ENCODE measurements at regions not wholly inside any gene's neighbourhood (a gene's known extent, or its start where the extent isn't known, plus 50 kb on each side); places are given as distances from the start of the nearest gene placed in this dataset.

GRCh38 chr14:48113713-48114112 is 438.3 kb upstream of the MDGA2 start:
- Mint-ChIP-seq H3K4me1 (ENCODE audit: unreplicated experiment) (no peaks in the 10 kb centered on the region), H3K36me3 (ENCODE audit: low read depth, unreplicated experiment) (no peaks in the 10 kb centered on the region), H3K4me3 (ENCODE audit: unreplicated experiment) (no peak overlapping the region), H3K27ac (ENCODE audit: unreplicated experiment) (no peak overlapping the region), H3K9me3 (ENCODE audit: unreplicated experiment) (no peaks in the 10 kb centered on the region), H3K27me3 (ENCODE audit: unreplicated experiment) (no peaks in the 10 kb centered on the region)
- DNase-seq (ENCODE audit: low spot score): no peak
- no peak for TF ChIP-seq CTCF (IDR thresholded peaks at IDR 0.05; ENCODE audit: unreplicated experiment)

- no peak overlapping the region for H3K27ac Mint-ChIP-seq (ENCODE audit: unreplicated experiment)
- H3K4me3 Mint-ChIP-seq (ENCODE audit: unreplicated experiment): no peak overlapping the region
- H3K9me3 Mint-ChIP-seq (ENCODE audit: unreplicated experiment): no peaks in the 10 kb centered on the region
- no peaks in the 10 kb centered on the region for H3K36me3 Mint-ChIP-seq (ENCODE audit: low read depth, unreplicated experiment)
- no peak for TF ChIP-seq CTCF (IDR thresholded peaks at IDR 0.05; ENCODE audit: unreplicated experiment)
- H3K27me3 Mint-ChIP-seq (ENCODE audit: unreplicated experiment): no peaks in the 10 kb centered on the region
- DNase-seq (ENCODE audit: low spot score): no peak
- H3K4me1 Mint-ChIP-seq (ENCODE audit: unreplicated experiment): no peaks in the 10 kb centered on the region
Measured at GRCh38 chr14:48111151-48111550, 435.7 kb upstream of the MDGA2 start.

- Mint-ChIP-seq H3K4me1 (ENCODE audit: unreplicated experiment) (no peaks in the 10 kb centered on the region), H3K9me3 (ENCODE audit: unreplicated experiment) (no peaks in the 10 kb centered on the region), H3K4me3 (ENCODE audit: unreplicated experiment) (no peak overlapping the region), H3K27me3 (ENCODE audit: unreplicated experiment) (no peaks in the 10 kb centered on the region), H3K27ac (ENCODE audit: unreplicated experiment) (no peak overlapping the region), H3K36me3 (ENCODE audit: low read depth, unreplicated experiment) (no peaks in the 10 kb centered on the region)
- DNase-seq (ENCODE audit: low spot score): no peak
- TF ChIP-seq CTCF (IDR thresholded peaks at IDR 0.05; ENCODE audit: unreplicated experiment): no peak
Measured at GRCh38 chr14:48107646-48108045, 432.2 kb upstream of the MDGA2 start.

GRCh38 chr14:48096897-48097296 is 421.5 kb upstream of the MDGA2 start:
- Mint-ChIP-seq H3K27ac (ENCODE audit: unreplicated experiment) (no peak overlapping the region), H3K4me1 (ENCODE audit: unreplicated experiment) (no peaks in the 10 kb centered on the region), H3K4me3 (ENCODE audit: unreplicated experiment) (no peak overlapping the region), H3K27me3 (ENCODE audit: unreplicated experiment) (peaks cover 2% of the 10 kb centered on the region), H3K9me3 (ENCODE audit: unreplicated experiment) (no peaks in the 10 kb centered on the region), H3K36me3 (ENCODE audit: low read depth, unreplicated experiment) (no peaks in the 10 kb centered on the region)
- DNase-seq (ENCODE audit: low spot score): no peak
- no peak for TF ChIP-seq CTCF (IDR thresholded peaks at IDR 0.05; ENCODE audit: unreplicated experiment)

- no peak overlapping the region for H3K4me3 Mint-ChIP-seq (ENCODE audit: unreplicated experiment)
- H3K27ac Mint-ChIP-seq (ENCODE audit: unreplicated experiment): no peak overlapping the region
- no peak for DNase-seq (ENCODE audit: low spot score)
- no peaks in the 10 kb centered on the region for H3K27me3 Mint-ChIP-seq (ENCODE audit: unreplicated experiment)
- no peak for TF ChIP-seq CTCF (IDR thresholded peaks at IDR 0.05; ENCODE audit: unreplicated experiment)
- H3K4me1 Mint-ChIP-seq (ENCODE audit: unreplicated experiment): peaks cover 25% of the 10 kb centered on the region
- no peaks in the 10 kb centered on the region for H3K36me3 Mint-ChIP-seq (ENCODE audit: low read depth, unreplicated experiment)
- H3K9me3 Mint-ChIP-seq (ENCODE audit: unreplicated experiment): no peaks in the 10 kb centered on the region
Measured at GRCh38 chr14:48086516-48086915, 411.1 kb upstream of the MDGA2 start.

Data from endothelial cell (in vitro differentiated cells).